NT2/D1 (cell line): ENCODE measurements at regions not wholly inside any gene's neighbourhood (a gene's known extent, or its start where the extent isn't known, plus 50 kb on each side); places are given as distances from the start of the nearest gene placed in this dataset.

Source experiments
- DNase-seq: peaks from one replicate; pipeline ENCODE4 v3.0.0-alpha.2; 2011; ENCODE audit warnings: low read depth, low spot score
- H3K27me3 ChIP-seq: 2 replicates; pipeline ENCODE4 v1.6.0; 2011; ENCODE audit warnings: mild to moderate bottlenecking; ENCODE audit not compliant: insufficient read length, insufficient read depth
- H3K36me3 ChIP-seq: 2 replicates; pipeline ENCODE4 v1.6.1; 2011; ENCODE audit warnings: mild to moderate bottlenecking, low read length, mixed read lengths; ENCODE audit not compliant: insufficient read depth, insufficient read length
- H3K4me1 ChIP-seq: 2 replicates; pipeline ENCODE4 v1.5.1; 2011; ENCODE audit not compliant: insufficient read depth, insufficient read length
- H3K4me3 ChIP-seq: 2 replicates; pipeline ENCODE4 v1.5.1; 2011; ENCODE audit warnings: low read depth; ENCODE audit not compliant: insufficient read length
- H3K9ac ChIP-seq: 2 replicates; pipeline ENCODE4 v1.6.0; 2011; ENCODE audit warnings: low read depth; ENCODE audit not compliant: insufficient read length
- H3K9me3 ChIP-seq: 2 replicates; pipeline ENCODE4 v1.5.1; 2011; ENCODE audit warnings: mild to moderate bottlenecking, low read length; ENCODE audit not compliant: insufficient read depth
- SUZ12 ChIP-seq: IDR thresholded peaks from 2 replicates; pipeline ENCODE4 v1.6.1; 2011; ENCODE audit not compliant: insufficient read length, insufficient read depth; ENCODE audit errors: extremely low read depth
- YY1 ChIP-seq: IDR thresholded peaks from 2 replicates; pipeline ENCODE4 v1.6.1; 2011; ENCODE audit not compliant: insufficient read length, insufficient read depth
- ZNF274 ChIP-seq: IDR thresholded peaks from 2 replicates; pipeline ENCODE4 v1.6.1; 2011; ENCODE audit warnings: mild to moderate bottlenecking, low read depth, low read length

DNA sequence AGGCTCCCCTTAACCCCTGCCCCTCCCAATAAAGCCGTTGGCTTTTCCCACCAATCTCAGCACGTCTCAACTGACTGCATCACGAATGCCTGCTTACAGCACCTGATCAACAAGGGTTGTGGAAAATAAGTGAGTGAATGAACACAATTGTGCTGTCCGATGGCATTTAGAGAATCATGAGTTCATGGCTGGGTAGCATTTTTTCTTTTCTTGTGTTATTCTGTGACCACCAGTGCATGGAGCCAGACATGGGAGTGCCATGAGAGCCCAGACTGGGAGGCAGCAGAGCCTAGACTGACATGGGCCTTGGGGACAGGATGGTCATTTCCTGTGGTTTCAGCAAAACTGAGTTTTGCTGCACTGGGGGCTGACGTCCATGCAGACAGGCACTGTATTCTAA, 254.1 kb upstream of the IGFBP3 start:
- H3K9ac ChIP-seq, result no peak overlapping the region
- TF ChIP-seq YY1 (no peak), SUZ12 (no peak), ZNF274 (no peak)
- H3K4me3 ChIP-seq, result no peak overlapping the region
- H3K4me1 ChIP-seq, result no peaks in the 10 kb centered on the region
- no peak for DNase-seq
- H3K27me3 ChIP-seq, result no peaks in the 10 kb centered on the region
- no peaks in the 10 kb centered on the region for H3K9me3 ChIP-seq
- H3K36me3 ChIP-seq, result no peaks in the 10 kb centered on the region

- Histone ChIP-seq H3K4me1 (no peaks in the 10 kb centered on the region), H3K4me3 (no peak overlapping the region)
- TF ChIP-seq ZNF274 (no peak), SUZ12 (no peak), YY1 (no peak)
Measured at GRCh38 chr7:46174196-46174580, 253.1 kb upstream of the IGFBP3 start.

DNA sequence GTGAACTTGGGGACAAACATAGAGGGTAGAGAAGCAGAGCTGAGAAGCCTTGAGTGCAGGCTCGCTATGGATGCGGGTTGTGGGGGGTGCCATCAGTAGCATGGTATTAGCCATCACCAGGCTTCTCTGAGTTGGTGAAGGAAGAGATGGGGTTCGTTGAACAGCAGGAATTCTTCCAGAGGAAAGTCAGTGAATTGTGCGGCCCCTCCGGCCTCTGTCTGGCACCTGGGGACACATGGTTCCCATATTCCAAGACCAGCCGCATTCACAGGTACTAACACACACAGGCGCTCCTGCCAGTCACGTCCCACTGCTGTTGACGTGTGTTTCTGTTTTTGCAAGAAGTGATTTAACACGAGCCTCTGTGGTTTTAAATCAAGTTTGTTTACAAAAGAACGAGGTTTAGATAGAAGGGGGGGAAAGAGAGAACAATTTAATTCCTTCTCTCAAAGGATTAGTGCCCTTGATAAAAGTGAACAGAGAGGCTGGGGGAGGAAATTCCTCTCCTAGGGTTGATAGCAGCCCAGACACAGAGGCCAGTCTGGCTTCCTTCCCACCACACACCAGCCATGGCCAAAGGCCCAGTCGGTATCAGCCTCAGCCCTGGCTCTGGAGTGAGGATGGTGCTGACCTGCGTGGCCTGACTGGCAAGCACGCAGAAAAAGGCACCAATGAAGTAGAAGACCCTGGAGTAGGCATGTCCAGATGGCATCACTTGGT, 252.6 kb upstream of the IGFBP3 start:
- no peak for DNase-seq
- TF ChIP-seq SUZ12, result no peak
- H3K9me3 ChIP-seq, result no peaks in the 10 kb centered on the region
- no peak overlapping the region for H3K4me3 ChIP-seq
- H3K36me3 ChIP-seq, result no peaks in the 10 kb centered on the region
- no peaks in the 10 kb centered on the region for H3K27me3 ChIP-seq
- no peak overlapping the region for H3K9ac ChIP-seq
- H3K4me1 ChIP-seq, result no peaks in the 10 kb centered on the region

More at GRCh38 chr7:46174196-46174580, 253.1 kb upstream of the IGFBP3 start:
- H3K9me3 ChIP-seq, result no peaks in the 10 kb centered on the region
- H3K27me3 ChIP-seq, result no peaks in the 10 kb centered on the region
- no peak for DNase-seq
- H3K36me3 ChIP-seq, result no peaks in the 10 kb centered on the region
- H3K9ac ChIP-seq, result no peak overlapping the region

DNA sequence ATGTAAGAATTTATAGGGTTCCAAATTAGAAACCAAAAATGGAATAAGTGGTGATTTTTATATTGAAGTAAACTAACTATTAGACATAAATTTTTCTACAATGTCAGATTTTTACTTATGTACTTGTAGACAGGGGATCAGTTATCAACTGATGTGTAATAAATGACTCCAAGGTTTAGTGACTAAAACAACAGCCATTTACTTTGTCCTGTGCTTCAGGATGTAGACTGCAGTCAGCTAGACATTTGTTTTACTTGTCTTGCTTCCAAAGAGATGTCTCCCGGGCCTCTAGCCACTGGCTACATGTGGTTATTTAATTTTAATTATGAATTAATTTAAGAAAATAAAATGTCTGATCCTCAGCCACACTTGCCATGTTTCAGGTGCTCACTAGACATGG, 249.7 kb upstream of the IGFBP3 start:
- Histone ChIP-seq H3K4me3 (no peak overlapping the region), H3K27me3 (no peaks in the 10 kb centered on the region), H3K9ac (no peak overlapping the region), H3K9me3 (no peaks in the 10 kb centered on the region), H3K4me1 (no peaks in the 10 kb centered on the region), H3K36me3 (no peaks in the 10 kb centered on the region)
- no peak for TF ChIP-seq SUZ12
- TF ChIP-seq YY1, result no peak
- no peak for TF ChIP-seq ZNF274
- no peak for DNase-seq

DNA sequence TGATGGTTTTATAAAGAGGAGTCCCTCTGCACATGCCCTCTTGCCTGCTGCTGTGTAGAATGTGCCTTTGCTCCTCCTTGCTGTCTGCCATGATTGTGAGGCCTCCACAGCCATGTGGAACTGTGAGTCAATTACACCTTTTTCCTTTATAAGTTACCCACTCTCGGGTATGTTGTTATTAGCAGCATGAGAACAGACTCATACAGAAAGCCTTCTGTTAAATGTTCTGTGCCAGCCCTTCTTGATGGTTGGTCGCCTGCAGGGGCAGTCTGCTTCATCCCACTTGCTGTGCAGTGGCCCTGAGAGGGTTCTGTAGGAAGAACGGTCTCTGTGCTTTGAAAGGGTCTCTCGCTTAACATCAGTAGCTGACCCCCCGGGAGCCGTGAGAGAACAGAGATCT, 248.9 kb upstream of the IGFBP3 start:
- no peak for DNase-seq
- Histone ChIP-seq H3K4me3 (no peak overlapping the region), H3K4me1 (no peaks in the 10 kb centered on the region), H3K9ac (no peak overlapping the region), H3K9me3 (no peaks in the 10 kb centered on the region), H3K27me3 (no peaks in the 10 kb centered on the region), H3K36me3 (no peaks in the 10 kb centered on the region)
- no peak for TF ChIP-seq ZNF274
- TF ChIP-seq YY1, result no peak
- TF ChIP-seq SUZ12, result no peak

- no peaks in the 10 kb centered on the region for H3K27me3 ChIP-seq
- no peaks in the 10 kb centered on the region for H3K4me1 ChIP-seq
- no peak for TF ChIP-seq ZNF274
- TF ChIP-seq YY1, result no peak
- no peak for TF ChIP-seq SUZ12
- no peak overlapping the region for H3K4me3 ChIP-seq
- H3K36me3 ChIP-seq, result no peaks in the 10 kb centered on the region
- no peaks in the 10 kb centered on the region for H3K9me3 ChIP-seq
- no peak for DNase-seq
- no peak overlapping the region for H3K9ac ChIP-seq
Measured at GRCh38 chr7:46169384-46169755, 248.3 kb upstream of the IGFBP3 start.

DNA sequence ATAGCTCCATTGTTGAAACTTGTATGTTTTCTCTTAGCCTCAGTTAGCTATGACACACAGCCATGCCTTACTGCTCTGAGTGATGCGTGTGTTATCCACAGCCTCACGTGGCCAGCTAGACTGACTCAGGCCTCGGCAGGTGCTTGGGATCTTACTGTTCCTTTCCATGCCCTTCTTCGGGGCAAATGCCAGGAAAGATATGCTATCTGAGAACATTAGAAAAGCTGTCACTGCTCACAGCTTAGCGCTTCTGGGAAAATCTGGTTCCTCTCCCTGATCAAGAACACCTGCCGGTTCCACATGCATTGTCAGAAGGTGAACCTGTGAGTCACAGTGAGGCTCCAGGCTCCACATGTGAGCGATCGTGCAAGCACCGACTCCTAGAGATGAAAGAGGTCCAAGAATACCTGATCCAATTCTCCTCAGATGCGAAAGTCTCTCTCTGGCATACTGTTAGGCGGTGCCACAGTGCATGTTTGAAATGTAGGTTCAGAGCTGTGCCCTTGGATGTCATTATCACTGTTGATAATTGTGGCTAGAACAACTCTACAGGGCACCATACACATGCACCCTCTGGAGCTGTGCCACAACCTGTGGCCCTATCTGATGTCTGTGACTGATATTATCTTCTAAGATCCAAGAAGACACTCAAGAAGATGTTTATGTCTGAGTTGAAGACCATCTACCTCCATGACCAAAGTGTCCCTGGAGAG, 247.8 kb upstream of the IGFBP3 start:
- Histone ChIP-seq H3K27me3 (no peaks in the 10 kb centered on the region), H3K9ac (no peak overlapping the region), H3K9me3 (no peaks in the 10 kb centered on the region), H3K4me1 (no peaks in the 10 kb centered on the region), H3K36me3 (no peaks in the 10 kb centered on the region), H3K4me3 (no peak overlapping the region)
- no peak for DNase-seq
- TF ChIP-seq SUZ12, result no peak
- TF ChIP-seq YY1, result no peak
- TF ChIP-seq ZNF274, result no peak
